Hematopoietic multipotent progenitor cell treated with erythropoietin and hydrocortisone succinate and interleukin-3 and kit ligand, for 6 days (in vitro differentiated cells): ENCODE measurements at regions not wholly inside any gene's neighbourhood (a gene's known extent, or its start where the extent isn't known, plus 50 kb on each side); places are given as distances from the start of the nearest gene placed in this dataset.

Experiments used
- DNase-seq: peaks from one replicate; pipeline ENCODE4 v3.0.0-alpha.2; 2015

GRCh38 chr11:106464728-106465127 is 387.3 kb downstream of the AASDHPPT start:
- no peak for DNase-seq

GRCh38 chr11:106466521-106467080 is 389.1 kb downstream of the AASDHPPT start:
- no peak for DNase-seq

- no peak for DNase-seq
Measured at GRCh38 chr11:106467501-106467900, 390.0 kb downstream of the AASDHPPT start.

- DNase-seq, result no peak
Measured at GRCh38 chr11:106468086-106468485, 390.6 kb downstream of the AASDHPPT start.

GRCh38 chr11:106468531-106468930 is 391.1 kb downstream of the AASDHPPT start:
- DNase-seq, result no peak

- no peak for DNase-seq
Measured at GRCh38 chr11:106470230-106470629, 392.8 kb downstream of the AASDHPPT start.

GRCh38 chr11:106471276-106471675 is 393.8 kb downstream of the AASDHPPT start:
- DNase-seq, result no peak

- DNase-seq, result no peak
Measured at GRCh38 chr11:106473089-106473722, 395.7 kb downstream of the AASDHPPT start.

- DNase-seq, result no peak
Measured at GRCh38 chr11:106474274-106474673, 396.8 kb downstream of the AASDHPPT start.

- DNase-seq, result no peak
Measured at GRCh38 chr11:106475181-106475580, 397.7 kb downstream of the AASDHPPT start.

GRCh38 chr11:106477776-106478175 is 400.3 kb downstream of the AASDHPPT start:
- DNase-seq, result no peak

- no peak for DNase-seq
Measured at GRCh38 chr11:106479646-106480045, 402.2 kb downstream of the AASDHPPT start.

GRCh38 chr11:106480581-106481190 is 403.2 kb downstream of the AASDHPPT start:
- no peak for DNase-seq

- no peak for DNase-seq
Measured at GRCh38 chr11:106482917-106483785, 405.7 kb downstream of the AASDHPPT start.

- DNase-seq, result no peak
Measured at GRCh38 chr11:106491751-106492150, 414.3 kb downstream of the AASDHPPT start.

GRCh38 chr11:106493751-106494150 is 416.3 kb downstream of the AASDHPPT start:
- no peak for DNase-seq

- no peak for DNase-seq
Measured at GRCh38 chr11:106495046-106495445, 417.6 kb downstream of the AASDHPPT start.

- DNase-seq, result no peak
Measured at GRCh38 chr11:106496677-106497076, 419.2 kb downstream of the AASDHPPT start.

GRCh38 chr11:106497321-106497720 is 419.9 kb downstream of the AASDHPPT start:
- DNase-seq, result no peak

- no peak for DNase-seq
Measured at GRCh38 chr11:106497822-106498221, 420.4 kb downstream of the AASDHPPT start.

- no peak for DNase-seq
Measured at GRCh38 chr11:106503901-106504300, 426.4 kb downstream of the AASDHPPT start.

GRCh38 chr11:106507645-106508306 is 430.3 kb downstream of the AASDHPPT start:
- no peak for DNase-seq

- DNase-seq, result no peak
Measured at GRCh38 chr11:106514706-106515105, 437.2 kb downstream of the AASDHPPT start.
